HEK293T (cell line): ENCODE measurements at regions not wholly inside any gene's neighbourhood (a gene's known extent, or its start where the extent isn't known, plus 50 kb on each side); places are given as distances from the start of the nearest gene placed in this dataset.

Experiments
- CTCF ChIA-PET: fragments of 350-600 bp; formaldehyde crosslinking; extraction: SDS; loops from one replicate; lab custom pipeline; 2021; ENCODE audit warnings: antibody characterized with exemption, inconsistent platforms; lab: Yijun Ruan, JAX
- POLR2A ChIA-PET: fragments of 350-600 bp; formaldehyde crosslinking; extraction: SDS; loops from one replicate; lab custom pipeline; 2020; ENCODE audit warnings: antibody characterized with exemption, inconsistent platforms; lab: Yijun Ruan, JAX
- DNase-seq: peaks from one replicate; pipeline ENCODE4 v3.0.0; 2012; ENCODE audit warnings: mixed read lengths; ENCODE audit errors: extremely low spot score
- ARNT ChIP-seq: fragments of 450-650 bp; IDR thresholded peaks from 2 replicates; pipeline ENCODE4 v1.6.1; 2017; ENCODE audit warnings: mild to moderate bottlenecking
- BHLHE40 ChIP-seq: fragments of 450-650 bp; IDR thresholded peaks from 2 replicates; pipeline ENCODE4 v1.6.1; 2016; ENCODE audit warnings: mild to moderate bottlenecking, moderate library complexity, borderline replicate concordance
- CTBP1 ChIP-seq: fragments of 450-650 bp; IDR thresholded peaks from 2 replicates; pipeline ENCODE4 v1.6.1; 2016; ENCODE audit warnings: borderline replicate concordance
- ELF4 ChIP-seq: fragments of 450-650 bp; IDR thresholded peaks from 2 replicates; pipeline ENCODE4 v1.6.1; 2017; ENCODE audit warnings: antibody characterized with exemption
- FOXA1 ChIP-seq: fragments of 450-650 bp; IDR thresholded peaks from 2 replicates; pipeline ENCODE4 v1.6.1; 2016; ENCODE audit warnings: mild to moderate bottlenecking
- FOXK2 ChIP-seq: fragments of 450-650 bp; IDR thresholded peaks from 2 replicates; pipeline ENCODE4 v1.6.1; 2016; ENCODE audit warnings: mild to moderate bottlenecking
- FOXM1 ChIP-seq: fragments of 450-650 bp; IDR thresholded peaks from 2 replicates; pipeline ENCODE4 v1.6.1; 2017; ENCODE audit warnings: mild to moderate bottlenecking, borderline replicate concordance
- HDGF ChIP-seq: fragments of 450-650 bp; IDR thresholded peaks from 2 replicates; pipeline ENCODE4 v1.6.1; 2017; ENCODE audit warnings: antibody characterized with exemption, borderline replicate concordance
- L3MBTL2 ChIP-seq: fragments of 450-650 bp; conservative IDR thresholded peaks from 2 replicates; pipeline ENCODE4 v1.6.1; 2016; ENCODE audit warnings: mild to moderate bottlenecking
- LEF1 ChIP-seq: fragments of 450-650 bp; IDR thresholded peaks from 2 replicates; pipeline ENCODE4 v1.6.1; 2017; ENCODE audit warnings: mild to moderate bottlenecking, borderline replicate concordance
- NFRKB ChIP-seq: fragments of 450-650 bp; IDR thresholded peaks from 2 replicates; pipeline ENCODE4 v1.6.1; 2016; ENCODE audit warnings: mild to moderate bottlenecking, moderate library complexity
- PKNOX1 ChIP-seq: fragments of 450-650 bp; IDR thresholded peaks from 2 replicates; pipeline ENCODE4 v1.6.1; 2016
- SP1 ChIP-seq: fragments of 450-650 bp; IDR thresholded peaks from 2 replicates; pipeline ENCODE4 v1.6.1; 2017
- SUZ12 ChIP-seq: fragments of 450-650 bp; IDR thresholded peaks from 2 replicates; pipeline ENCODE4 v1.6.1; 2016; ENCODE audit warnings: mild to moderate bottlenecking
- TARDBP ChIP-seq: fragments of 450-650 bp; IDR thresholded peaks from 2 replicates; pipeline ENCODE4 v1.6.1; 2016
- ZNF384 ChIP-seq: fragments of 450-650 bp; IDR thresholded peaks from 2 replicates; pipeline ENCODE4 v1.6.1; 2016

GRCh38 chr2:4591261-4591660 lies 887.9 kb downstream of the DCDC2C start:
- ChIA-PET CTCF (no interaction called here), POLR2A (no interaction called here)
- no peak for TF ChIP-seq BHLHE40
- TF ChIP-seq SP1, result no peak
- TF ChIP-seq CTBP1, result no peak
- no peak for TF ChIP-seq L3MBTL2
- TF ChIP-seq LEF1, result no peak
- TF ChIP-seq ELF4, result no peak
- no peak for TF ChIP-seq FOXK2
- DNase-seq, result no peak

- TF ChIP-seq FOXM1 (no peak), FOXK2 (no peak), SUZ12 (no peak), NFRKB (no peak), CTBP1 (no peak), SP1 (no peak), LEF1 (no peak), TARDBP (no peak), ARNT (no peak), BHLHE40 (no peak), ELF4 (no peak), L3MBTL2 (no peak), ZNF384 (no peak), FOXA1 (no peak), PKNOX1 (no peak), HDGF (no peak)
- ChIA-PET CTCF (no interaction called here), POLR2A (no interaction called here)
- no peak for DNase-seq
Measured at GRCh38 chr2:4597400-4597799, 894.0 kb downstream of the DCDC2C start.

GRCh38 chr2:4604767-4605166 lies 901.4 kb downstream of the DCDC2C start:
- CTCF ChIA-PET, result no interaction called here
- no peak for TF ChIP-seq BHLHE40
- no peak for DNase-seq
- POLR2A ChIA-PET, result no interaction called here

GRCh38 chr2:4618141-4618540 lies 914.8 kb downstream of the DCDC2C start:
- TF ChIP-seq ZNF384 (no peak), BHLHE40 (no peak), L3MBTL2 (no peak), TARDBP (no peak), FOXM1 (no peak), CTBP1 (no peak), ARNT (no peak), HDGF (no peak)
- ChIA-PET POLR2A (no interaction called here), CTCF (no interaction called here)
- no peak for DNase-seq

GRCh38 chr2:4618630-4619228 lies 915.4 kb downstream of the DCDC2C start:
- CTCF ChIA-PET, result no interaction called here
- no peak for TF ChIP-seq PKNOX1
- no peak for TF ChIP-seq BHLHE40
- DNase-seq, result no peak
- POLR2A ChIA-PET, result no interaction called here

- TF ChIP-seq LEF1, result no peak
- TF ChIP-seq BHLHE40, result no peak
- TF ChIP-seq PKNOX1, result no peak
- no peak for TF ChIP-seq TARDBP
- CTCF ChIA-PET, result no interaction called here
- DNase-seq, result no peak
- POLR2A ChIA-PET, result no interaction called here
Measured at GRCh38 chr2:4628998-4629501, 925.7 kb downstream of the DCDC2C start.

- no peak for TF ChIP-seq ZNF384
- no peak for TF ChIP-seq ELF4
- no peak for TF ChIP-seq TARDBP
- POLR2A ChIA-PET, result no interaction called here
- no peak for DNase-seq
- CTCF ChIA-PET, result no interaction called here
Measured at GRCh38 chr2:4635289-4635688, 931.9 kb downstream of the DCDC2C start.

GRCh38 chr2:4653991-4654390 lies 950.6 kb downstream of the DCDC2C start:
- DNase-seq, result no peak
- ChIA-PET CTCF (no interaction called here), POLR2A (no interaction called here)
- TF ChIP-seq ARNT, result no peak
- no peak for TF ChIP-seq FOXA1
- TF ChIP-seq NFRKB, result no peak
- TF ChIP-seq LEF1, result no peak
- TF ChIP-seq PKNOX1, result no peak
- no peak for TF ChIP-seq TARDBP
- TF ChIP-seq FOXM1, result no peak
- no peak for TF ChIP-seq SUZ12
- no peak for TF ChIP-seq FOXK2
- no peak for TF ChIP-seq L3MBTL2
